Dermis microvascular lymphatic vessel endothelial cell (primary cell): ENCODE measurements at regions not wholly inside any gene's neighbourhood (a gene's known extent, or its start where the extent isn't known, plus 50 kb on each side); places are given as distances from the start of the nearest gene placed in this dataset.

ENCODE experiments used
- DNase-seq, 2 donors: peaks; one replicate each; pipeline versions ENCODE4 v3.0.0 to v3.0.0-alpha.2; 2010; ENCODE audit warnings: low read depth in 2 of 2

GRCh38 chr2:37782155-37782673 lies 110.8 kb upstream of the CDC42EP3 start:
- DNase-seq, result no peak

DNA sequence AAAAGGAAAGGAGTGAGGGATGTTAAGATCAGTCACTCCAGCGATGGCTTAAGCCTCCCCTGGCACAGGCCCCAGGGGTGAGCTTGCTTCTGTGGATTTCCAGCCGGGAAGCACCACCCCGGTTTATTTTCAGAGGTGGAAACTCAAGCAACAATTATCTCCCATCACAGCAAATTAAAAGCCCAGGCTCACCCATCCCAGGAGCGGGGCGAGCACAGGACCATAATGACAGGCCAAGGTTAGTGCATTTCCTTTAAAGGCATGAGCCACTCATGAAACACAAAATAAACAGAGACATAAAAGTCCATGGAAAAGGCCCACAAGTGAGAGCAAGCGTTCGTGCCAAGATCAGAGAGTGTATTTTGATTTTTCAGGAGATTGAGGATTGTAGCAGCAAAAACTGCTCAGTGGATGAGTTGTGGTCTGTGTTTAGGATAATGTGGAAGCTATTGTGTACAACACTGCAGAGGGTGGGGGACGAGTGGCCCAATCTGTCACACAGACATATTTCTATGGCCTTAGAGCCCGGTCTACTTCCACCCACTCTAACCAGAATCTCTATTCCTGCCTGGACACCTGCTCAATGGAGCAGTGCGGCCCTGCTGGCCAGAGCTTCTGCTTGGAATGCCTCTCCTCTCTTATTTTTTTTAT lies 111.4 kb upstream of the CDC42EP3 start:
- peak in 1 of 2 donors; percentile 27 for DNase-seq

GRCh38 chr2:37783545-37783944 lies 112.1 kb upstream of the CDC42EP3 start:
- DNase-seq, result no peak

- peak in 1 of 2 donors; percentile 48 for DNase-seq
Observed at GRCh38 chr2:37784071-37784758, 112.8 kb upstream of the CDC42EP3 start.

GRCh38 chr2:37784759-37785149 lies 113.3 kb upstream of the CDC42EP3 start:
- no peak for DNase-seq

- DNase-seq, result no peak
Observed at GRCh38 chr2:37786191-37786698, 114.8 kb upstream of the CDC42EP3 start.

DNA sequence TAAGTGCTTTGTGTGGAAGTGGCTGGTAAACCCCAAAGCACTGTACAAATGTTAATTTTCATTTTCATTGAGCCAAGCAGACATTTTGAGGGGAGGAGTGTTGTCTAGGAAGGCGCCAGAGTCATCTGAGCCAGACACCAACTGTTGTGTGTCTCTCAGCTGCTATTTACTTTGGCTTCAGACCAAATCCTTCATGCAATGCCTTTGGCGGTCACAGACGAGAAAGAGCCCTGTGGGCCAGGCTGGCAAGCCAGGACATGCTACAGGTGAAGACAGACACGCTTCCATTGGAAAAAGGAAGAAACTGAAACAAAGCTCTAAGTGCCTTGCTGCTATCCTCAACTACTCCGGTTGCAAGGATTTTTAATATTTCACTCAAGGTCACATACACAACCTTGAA lies 115.4 kb upstream of the CDC42EP3 start:
- peak; percentile 16 to 73 for DNase-seq

DNA sequence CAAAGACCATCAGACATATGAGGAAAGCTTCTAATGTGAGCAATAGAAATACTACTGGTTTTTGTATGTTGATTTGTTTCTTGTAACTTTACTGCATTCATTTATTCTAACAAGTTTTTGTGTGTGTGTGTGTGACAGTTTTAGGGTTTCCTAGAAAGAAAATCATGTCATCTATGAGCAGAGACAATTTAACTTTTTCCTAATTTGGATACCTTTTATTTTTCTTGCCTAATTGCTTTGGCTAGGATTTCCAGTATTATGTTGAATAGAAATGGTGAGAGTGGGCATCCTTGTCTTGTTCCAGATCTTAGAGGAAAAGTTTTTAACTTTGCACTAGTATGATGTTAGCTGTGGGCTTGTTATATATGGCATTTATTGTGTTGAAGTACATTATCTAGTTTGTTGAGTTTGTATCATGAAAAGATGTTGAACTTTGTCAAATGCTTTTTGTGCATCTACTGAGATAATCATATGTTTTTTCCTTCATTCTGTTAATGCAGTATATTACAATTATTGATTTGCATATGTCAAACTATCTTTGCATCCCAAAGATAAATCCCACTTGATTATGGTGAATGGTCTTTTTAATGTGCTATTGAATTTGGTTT lies 117.3 kb upstream of the CDC42EP3 start:
- DNase-seq, result no peak

GRCh38 chr2:37790019-37790418 lies 118.6 kb upstream of the CDC42EP3 start:
- no peak for DNase-seq

DNA sequence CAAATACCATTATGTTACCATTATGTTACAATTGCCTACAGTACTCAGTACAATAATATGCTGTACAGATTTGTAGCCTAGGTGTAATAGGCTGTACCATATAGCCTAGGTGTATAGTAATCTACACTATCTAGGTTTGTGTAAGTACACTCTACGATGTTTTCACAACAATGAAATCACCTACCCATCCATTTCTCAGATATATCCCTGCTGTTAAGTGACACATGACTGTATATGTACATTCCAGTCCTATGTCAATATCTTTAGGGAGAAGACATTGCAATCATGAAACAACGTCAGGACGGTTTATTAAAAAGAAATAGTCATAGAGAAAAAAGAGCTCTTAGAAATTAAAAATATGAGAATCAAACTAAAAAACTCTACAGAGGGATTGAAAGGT lies 119.0 kb upstream of the CDC42EP3 start:
- DNase-seq, result no peak

GRCh38 chr2:37792366-37792765 lies 120.9 kb upstream of the CDC42EP3 start:
- peak in 1 of 2 donors; percentile 32 for DNase-seq

- no peak for DNase-seq
Observed at GRCh38 chr2:37793004-37793403, 121.6 kb upstream of the CDC42EP3 start.

DNA sequence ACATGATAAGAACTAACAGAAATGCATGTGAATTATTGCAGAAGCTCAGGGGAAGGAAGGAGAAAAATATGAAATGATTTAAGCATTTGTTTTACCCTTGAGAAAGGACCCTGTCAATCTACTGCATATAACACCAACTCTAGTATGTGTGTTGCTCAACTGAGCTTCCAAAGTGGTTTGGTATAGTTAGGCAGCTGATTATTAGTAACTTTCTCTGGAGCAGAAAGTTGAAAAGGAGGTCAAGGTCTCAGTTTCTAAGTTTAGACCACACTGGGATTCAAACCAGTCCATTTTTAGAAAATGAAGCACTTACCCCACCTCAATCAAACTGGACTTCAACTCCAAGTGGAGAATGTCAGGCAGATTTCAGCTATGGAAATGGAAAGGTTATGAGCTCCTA lies 123.3 kb upstream of the CDC42EP3 start:
- no peak for DNase-seq

DNA sequence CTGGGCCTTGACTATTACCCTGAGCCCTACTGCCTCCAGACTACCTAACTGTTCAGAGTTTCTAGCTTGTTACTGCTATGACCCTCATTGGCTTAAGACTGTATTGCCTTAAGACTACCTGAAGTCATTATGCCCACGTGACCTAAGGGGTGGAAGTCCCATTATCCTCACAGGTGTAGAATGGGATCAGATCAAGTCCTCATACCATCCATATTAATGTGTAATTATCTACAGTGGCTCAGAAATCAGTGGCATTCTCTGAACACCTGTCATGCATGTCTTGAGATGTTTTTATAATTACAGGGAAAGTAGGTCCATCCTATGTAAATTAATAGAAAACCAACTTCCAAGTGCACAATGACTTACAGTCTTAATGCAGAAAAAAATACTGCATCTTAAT lies 124.0 kb upstream of the CDC42EP3 start:
- DNase-seq, result no peak

- no peak for DNase-seq
Observed at GRCh38 chr2:37795938-37796337, 124.5 kb upstream of the CDC42EP3 start.

DNA sequence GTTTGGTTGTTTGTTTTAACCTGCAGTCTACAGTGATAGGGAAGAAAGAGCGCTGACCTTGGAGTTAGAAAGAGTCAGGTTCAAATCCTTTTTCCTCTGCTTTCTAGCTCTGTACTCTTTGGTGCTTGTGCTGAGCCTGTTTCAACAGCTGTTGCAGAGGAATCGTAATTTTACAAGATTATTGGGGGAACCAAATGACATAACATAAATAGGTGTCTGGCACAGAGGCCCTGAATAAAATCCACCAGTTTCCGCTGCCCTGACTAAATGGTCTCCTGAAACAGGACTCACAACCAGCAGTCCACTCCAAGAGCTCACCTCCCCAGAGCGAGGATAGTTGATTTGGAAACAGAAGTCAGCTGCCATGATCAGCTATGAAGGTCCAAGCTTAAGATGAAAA lies 125.0 kb upstream of the CDC42EP3 start:
- DNase-seq, result no peak

GRCh38 chr2:37797081-37797480 lies 125.6 kb upstream of the CDC42EP3 start:
- no peak for DNase-seq

DNA sequence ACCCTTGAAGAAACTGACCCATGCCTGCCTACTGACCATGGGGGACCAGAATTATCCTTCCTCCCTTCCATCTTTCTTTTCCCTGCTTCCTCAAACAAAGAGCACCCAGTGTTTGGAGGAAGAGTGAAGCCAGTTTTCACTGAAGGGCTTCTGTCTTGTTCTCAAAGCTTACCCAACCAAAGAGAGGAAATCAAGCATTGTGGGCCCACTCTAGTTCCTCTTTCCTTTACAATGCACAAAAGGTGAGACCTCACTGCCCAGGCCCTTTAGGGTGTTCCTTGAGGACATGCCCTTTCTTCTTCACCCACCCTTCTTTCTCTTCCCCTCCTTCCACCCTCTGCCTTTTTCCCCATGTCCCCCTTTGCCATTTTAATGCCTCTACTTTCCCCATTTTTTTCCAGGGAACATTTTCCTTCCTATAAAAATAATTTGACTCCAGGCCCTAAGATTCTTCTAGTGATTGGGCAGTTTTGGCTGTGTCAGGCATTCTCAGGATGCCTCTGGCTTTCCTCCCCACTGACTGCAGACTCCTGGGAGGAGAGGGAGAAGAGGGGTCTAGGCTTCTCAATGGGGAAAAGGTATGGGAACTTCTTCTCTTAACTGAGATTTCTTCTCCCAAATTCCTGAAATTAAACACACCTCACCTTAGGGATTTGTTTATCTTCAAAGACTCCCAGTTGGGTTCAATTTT lies 126.6 kb upstream of the RMDN2 start:
- DNase-seq, result no peak

DNA sequence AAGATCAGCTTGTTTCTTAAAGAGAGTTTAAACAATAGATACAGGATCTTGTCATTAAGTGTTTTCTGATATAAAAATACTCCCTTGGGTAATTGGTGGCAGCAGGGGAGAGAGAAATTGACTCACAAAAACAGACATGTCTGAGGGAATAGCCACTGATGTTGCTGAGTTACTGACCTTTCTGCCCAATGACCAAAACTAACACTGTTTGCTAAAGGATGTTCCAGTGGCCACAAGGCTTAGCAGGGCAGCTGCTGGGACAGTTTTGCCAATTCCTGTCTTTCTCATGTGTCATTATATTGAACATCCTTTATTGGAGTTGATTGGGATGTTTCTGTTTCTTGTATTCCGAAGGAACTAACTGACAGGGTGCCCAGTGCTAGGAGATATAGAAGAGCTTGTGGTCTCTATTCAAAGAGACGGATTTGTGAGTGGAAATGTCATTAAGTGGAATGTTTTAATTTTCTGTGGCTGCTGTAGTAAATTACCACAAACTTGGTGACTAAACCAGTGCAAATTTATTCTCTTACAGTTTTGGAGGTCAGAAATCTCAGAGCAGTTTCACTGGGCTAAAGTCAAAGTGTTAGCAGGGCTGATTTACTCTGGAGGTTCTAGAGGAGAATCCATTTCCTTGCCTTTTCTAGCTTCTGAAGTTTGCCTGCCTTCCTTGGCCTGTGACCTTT lies 124.8 kb upstream of the RMDN2 start:
- DNase-seq, result no peak

- DNase-seq, result no peak
Observed at GRCh38 chr2:37802211-37802752, 122.8 kb upstream of the RMDN2 start.

DNA sequence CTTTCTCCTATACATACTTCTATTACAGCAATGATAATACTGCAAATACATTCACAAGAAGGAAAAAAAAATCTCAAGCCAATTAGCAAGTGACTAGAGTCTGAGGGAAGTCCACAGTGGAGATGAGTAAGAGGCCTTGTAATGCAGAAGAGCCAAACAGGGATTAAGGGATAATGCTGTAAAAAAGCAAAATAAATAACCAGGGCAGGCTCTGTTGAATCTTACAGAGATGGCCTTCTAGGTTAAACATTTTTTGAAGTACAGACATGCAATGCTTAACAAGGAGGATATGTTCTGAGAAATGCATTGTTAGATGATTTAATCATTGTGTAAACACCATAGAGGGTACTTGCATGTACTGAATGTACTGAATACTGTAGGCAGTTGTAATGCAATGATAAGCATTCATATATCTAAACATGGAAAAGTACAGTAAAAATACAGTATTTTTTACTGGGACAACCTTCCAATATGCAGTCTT lies 122.1 kb upstream of the RMDN2 start:
- peak in 1 of 2 donors; percentile 21 for DNase-seq
